DND-41 (cell line): ENCODE measurements at regions not wholly inside any gene's neighbourhood (a gene's known extent, or its start where the extent isn't known, plus 50 kb on each side); places are given as distances from the start of the nearest gene placed in this dataset.

Experiments
- CTCF ChIP-seq: IDR thresholded peaks from 2 replicates; pipeline ENCODE4 v1.5.1; 2012; ENCODE audit warnings: borderline replicate concordance, low read length, moderate library complexity, mild to moderate bottlenecking; ENCODE audit not compliant: poor library complexity, severe bottlenecking; ENCODE audit errors: extremely low read depth
- EZH2 ChIP-seq: IDR thresholded peaks from 3 replicates; pipeline ENCODE4 v1.6.1; 2012; ENCODE audit warnings: borderline replicate concordance, low read depth, mild to moderate bottlenecking, moderate library complexity, low read length, inconsistent platforms; ENCODE audit not compliant: severe bottlenecking

GRCh38 chr20:39268491-39268951, 306.4 kb downstream of the DHX35 start:
- no peak for TF ChIP-seq CTCF
- no peak for TF ChIP-seq EZH2
